PC-3 (cell line): ENCODE measurements at regions not wholly inside any gene's neighbourhood (a gene's known extent, or its start where the extent isn't known, plus 50 kb on each side); places are given as distances from the start of the nearest gene placed in this dataset.
"Not testable (repeated sequence)": the region's sequence is repeated elsewhere in the genome, so short reads cannot be mapped to it uniquely, and the experiment has no call there.

Experiments
- EZH2 ChIP-seq: fragments of 300-600 bp; sonication (generic); IDR thresholded peaks from one replicate; pipeline ENCODE4 v1.6.1; 2017; ENCODE audit warnings: antibody characterized with exemption, mild to moderate bottlenecking, low read length; ENCODE audit not compliant: unreplicated experiment
- EZH2phosphoT487 ChIP-seq: fragments of 300-600 bp; sonication (generic); IDR thresholded peaks from 2 replicates; pipeline ENCODE4 v1.6.1; 2018; ENCODE audit warnings: mild to moderate bottlenecking, antibody characterized with exemption, low read length, borderline replicate concordance
- TF ChIP-seq, protein P1 (sequence below): fragments of 300-600 bp; sonication (generic); conservative IDR thresholded peaks from 2 replicates; pipeline ENCODE4 v1.5.1; 2017; ENCODE audit warnings: antibody characterized with exemption, low read depth, mild to moderate bottlenecking, low read length

DNA sequence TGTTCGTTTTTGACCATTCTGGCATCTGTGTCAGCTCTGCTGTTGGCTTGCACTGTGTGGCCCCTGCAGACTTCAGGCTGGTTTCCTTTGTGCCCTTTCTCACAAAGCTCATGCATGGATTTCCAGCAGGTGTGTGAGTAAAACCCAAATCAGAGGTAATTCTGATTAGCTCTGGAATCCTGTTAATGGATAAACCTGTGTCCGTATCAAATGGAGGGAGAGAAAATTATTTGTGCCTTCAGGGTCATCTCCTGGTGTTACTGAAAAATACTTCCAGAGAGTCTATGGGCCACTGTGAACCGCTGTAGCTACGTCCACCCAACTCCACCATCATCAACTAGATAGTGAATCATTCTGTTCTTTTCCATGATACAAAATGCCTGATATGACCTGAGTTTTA, 726.1 kb upstream of the TPTE start:
- TF ChIP-seq EZH2phosphoT487, EZH2: not testable (repeated sequence)
- TF ChIP-seq, protein P1, sequence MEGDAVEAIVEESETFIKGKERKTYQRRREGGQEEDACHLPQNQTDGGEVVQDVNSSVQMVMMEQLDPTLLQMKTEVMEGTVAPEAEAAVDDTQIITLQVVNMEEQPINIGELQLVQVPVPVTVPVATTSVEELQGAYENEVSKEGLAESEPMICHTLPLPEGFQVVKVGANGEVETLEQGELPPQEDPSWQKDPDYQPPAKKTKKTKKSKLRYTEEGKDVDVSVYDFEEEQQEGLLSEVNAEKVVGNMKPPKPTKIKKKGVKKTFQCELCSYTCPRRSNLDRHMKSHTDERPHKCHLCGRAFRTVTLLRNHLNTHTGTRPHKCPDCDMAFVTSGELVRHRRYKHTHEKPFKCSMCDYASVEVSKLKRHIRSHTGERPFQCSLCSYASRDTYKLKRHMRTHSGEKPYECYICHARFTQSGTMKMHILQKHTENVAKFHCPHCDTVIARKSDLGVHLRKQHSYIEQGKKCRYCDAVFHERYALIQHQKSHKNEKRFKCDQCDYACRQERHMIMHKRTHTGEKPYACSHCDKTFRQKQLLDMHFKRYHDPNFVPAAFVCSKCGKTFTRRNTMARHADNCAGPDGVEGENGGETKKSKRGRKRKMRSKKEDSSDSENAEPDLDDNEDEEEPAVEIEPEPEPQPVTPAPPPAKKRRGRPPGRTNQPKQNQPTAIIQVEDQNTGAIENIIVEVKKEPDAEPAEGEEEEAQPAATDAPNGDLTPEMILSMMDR: not testable (repeated sequence)
